Renal cortex interstitium (tissue), 11 donors: ENCODE measurements at regions not wholly inside any gene's neighbourhood (a gene's known extent, or its start where the extent isn't known, plus 50 kb on each side); places are given as distances from the start of the nearest gene placed in this dataset.
"Not testable (repeated sequence)": the region's sequence is repeated elsewhere in the genome, so short reads cannot be mapped to it uniquely, and the experiment has no call there.

Source experiments
- DNase-seq, 11 donors: peaks; one replicate each; pipeline ENCODE4 v3.0.0-alpha.2; 2013; ENCODE audit warnings: low read depth in 9 of 11, low spot score in 4 of 11; ENCODE audit errors: extremely low read depth in 1 of 11

DNA sequence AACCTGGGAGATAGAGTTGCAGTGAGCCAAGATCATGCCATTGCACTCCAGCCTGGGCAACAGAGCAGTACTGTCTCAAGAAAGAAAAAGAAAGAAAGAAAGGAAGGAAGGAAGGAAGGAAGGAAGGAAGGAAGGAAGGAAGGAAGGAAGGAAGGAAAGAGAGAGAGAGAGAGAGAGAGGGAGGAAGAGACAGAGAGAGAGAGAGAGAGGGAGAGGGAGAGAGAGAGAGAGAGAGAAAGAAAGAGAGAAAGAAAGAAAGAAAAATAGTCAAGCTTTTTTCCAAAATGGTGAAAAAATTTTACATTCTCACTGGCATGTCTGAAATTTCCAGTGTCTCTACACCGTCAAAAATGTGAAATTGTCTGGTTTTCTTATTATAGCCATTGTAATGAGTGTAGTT, 138.9 kb downstream of the OR13H1 start:
- not testable (repeated sequence) for DNase-seq

- no peak for DNase-seq
Observed at GRCh38 chrX:131693359-131693758, 149.5 kb downstream of the OR13H1 start.

DNA sequence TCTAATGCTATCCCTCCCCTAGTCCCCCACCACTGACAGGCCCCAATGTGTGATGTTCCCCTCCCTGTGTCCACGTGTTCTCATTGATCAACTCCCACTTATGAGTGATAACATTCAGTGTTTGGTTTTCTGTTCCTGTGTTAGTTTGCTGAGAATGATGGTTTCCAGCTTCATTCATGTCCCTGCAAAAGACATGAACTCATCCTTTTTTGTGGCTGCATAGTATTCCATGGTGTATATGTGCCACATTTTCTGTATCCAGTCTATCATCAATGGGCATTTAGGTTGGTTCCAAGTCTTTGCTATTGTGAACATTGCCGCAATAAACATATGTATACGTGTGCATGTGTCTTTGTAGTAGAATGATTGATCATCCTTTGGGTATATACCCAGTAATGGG, 153.1 kb downstream of the OR13H1 start:
- DNase-seq: not testable (repeated sequence)

DNA sequence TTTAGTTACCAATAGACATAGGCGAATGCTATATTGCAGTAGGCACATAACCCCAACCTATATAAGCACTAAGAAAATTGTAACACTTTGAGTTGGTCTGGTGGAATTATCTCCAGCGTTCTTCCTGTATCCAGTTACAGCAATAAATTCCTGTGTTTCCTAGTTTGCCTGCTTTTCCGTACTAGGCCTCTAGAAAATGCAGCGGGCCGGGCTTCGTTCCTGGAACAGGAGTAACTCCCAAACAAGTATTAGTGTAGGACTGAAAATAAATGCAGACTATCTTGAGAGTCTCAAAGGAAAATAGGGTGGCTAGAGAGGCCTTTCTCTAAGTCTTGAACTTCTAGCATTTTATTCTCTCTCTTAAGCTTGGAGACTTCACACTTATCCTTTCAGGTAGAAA, 159.8 kb downstream of the OR13H1 start:
- DNase-seq: peak in 3 of 11 donors; percentile 7 to 17 (median 8)

GRCh38 chrX:131704136-131704695, 160.3 kb downstream of the OR13H1 start:
- peak in 5 of 11 donors; percentile 86 to 88 (median 87) for DNase-seq

DNA sequence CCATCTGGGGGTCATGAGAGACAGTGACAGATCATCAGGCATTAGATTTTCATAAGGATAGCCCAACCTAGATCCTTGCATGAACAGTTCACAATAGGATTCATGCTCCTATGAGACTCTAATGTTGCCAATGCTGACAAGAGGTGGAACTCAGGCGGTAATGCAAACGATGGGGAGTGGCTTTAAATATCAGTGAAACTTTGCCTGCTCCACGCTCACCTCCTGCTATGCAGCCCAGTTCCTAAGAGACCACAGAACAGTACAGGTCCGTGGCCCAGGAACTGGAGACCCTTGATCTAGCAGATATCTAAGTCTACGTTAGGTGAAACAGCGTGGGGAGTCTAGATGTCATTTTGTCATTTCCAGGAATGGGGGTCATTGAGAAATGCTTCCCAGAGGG, 165.7 kb downstream of the OR13H1 start:
- DNase-seq: no peak

DNA sequence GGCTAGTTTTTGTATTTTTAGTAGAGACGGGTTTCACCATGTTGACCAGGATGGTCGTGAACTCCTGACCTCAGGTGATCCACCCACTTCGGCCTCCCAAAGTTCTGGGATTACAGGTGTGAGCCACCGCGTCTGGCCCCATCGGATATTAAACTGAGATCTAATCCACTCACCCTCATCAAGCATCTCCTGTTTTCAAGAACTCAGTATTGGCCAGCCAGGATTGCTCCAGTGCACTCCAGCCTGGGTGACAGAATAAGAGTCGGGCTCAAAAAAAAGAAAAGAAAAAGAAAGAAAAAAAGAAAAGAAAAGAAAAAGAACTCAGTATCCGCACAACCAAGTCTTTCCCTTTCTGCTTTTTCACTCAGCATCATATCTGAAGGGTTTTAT, 167.6 kb downstream of the OR13H1 start:
- no peak for DNase-seq

- no peak for DNase-seq
Observed at GRCh38 chrX:131723646-131724045, 179.8 kb downstream of the OR13H1 start.

GRCh38 chrX:131724292-131724691, 180.4 kb downstream of the OR13H1 start:
- no peak for DNase-seq

GRCh38 chrX:131725001-131725654, 181.3 kb downstream of the OR13H1 start:
- no peak for DNase-seq

DNA sequence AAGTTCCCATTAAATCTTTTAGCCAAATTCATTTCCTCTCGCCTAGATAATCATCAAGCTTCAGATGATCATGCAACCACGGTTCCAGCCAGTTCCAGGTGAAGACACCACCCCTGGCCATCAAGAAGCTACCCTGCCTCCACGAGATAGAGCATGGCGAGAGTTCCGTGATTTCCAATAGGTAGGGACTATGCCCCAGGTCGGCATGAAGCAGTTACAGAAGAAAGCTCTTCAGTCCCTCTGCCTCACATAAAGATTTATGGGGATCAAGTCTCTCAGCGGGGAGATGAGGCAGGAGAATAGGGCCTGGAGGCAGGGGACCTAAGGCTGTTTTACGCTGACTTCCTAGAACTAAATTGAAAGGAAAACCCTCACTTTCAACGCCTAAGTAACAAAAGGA, 183.9 kb downstream of the OR13H1 start:
- DNase-seq: no peak

DNA sequence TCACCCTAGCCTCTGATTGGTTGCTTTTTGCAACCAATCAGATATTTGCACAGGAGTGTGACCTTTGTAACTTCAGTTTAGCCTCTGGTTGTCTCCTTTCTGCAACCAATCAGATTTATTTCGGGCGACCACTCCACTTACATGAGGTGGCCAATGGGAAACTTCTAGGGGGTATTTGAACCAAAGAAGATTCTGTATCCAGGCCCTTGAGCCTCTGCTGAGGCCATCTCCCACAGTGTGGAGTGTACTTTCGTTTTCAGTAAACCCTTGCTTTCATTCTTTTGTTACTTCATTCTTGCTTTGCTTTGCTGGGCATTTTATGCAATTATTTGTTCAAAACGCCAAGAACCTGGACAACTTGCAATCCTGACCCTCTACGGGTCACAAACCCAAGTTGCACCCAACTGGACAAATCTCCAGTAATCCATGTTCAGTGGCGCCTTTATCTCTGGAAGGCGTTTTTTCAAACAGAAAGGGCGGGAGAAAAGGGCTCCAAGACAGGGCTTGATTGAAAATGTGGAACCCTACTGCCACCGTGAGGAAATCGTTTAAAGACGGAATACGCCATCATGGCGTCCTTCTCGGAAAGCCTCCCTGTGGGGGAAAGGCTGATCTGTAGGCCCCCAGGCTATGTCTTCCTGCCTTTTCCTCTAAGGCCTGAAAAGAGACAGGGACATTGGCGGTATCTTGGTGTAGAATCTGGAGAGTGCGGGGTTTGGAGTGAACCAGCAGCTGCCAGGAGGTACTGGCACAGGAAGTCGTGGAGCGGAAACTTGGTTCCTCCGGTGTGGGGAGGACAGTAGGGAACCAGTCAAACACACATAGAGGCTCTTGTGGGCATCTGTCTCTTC, 184.6 kb downstream of the OR13H1 start:
- peak in 5 of 11 donors; percentile 85 to 92 (median 89) for DNase-seq

DNA sequence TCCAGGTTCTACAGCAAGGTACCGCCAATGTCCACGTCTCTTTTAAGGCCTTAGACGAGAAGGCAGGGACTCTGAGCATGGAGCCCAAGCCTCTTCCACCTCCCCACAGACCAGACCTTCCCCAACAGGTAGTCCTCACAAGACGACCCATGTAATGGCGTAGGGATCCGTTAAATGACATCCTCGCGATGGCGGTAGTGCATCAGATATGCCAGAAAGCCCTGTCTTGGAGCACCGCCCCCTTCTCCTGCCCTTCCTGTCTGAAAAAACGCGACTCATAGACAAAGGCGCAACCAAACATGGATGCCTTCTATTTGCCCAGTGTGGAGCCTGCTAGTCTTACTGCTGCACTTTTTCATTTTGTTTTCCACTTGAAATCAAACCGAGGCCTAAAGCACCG, 185.4 kb downstream of the OR13H1 start:
- peak in 5 of 11 donors; percentile 83 to 90 (median 85) for DNase-seq

DNA sequence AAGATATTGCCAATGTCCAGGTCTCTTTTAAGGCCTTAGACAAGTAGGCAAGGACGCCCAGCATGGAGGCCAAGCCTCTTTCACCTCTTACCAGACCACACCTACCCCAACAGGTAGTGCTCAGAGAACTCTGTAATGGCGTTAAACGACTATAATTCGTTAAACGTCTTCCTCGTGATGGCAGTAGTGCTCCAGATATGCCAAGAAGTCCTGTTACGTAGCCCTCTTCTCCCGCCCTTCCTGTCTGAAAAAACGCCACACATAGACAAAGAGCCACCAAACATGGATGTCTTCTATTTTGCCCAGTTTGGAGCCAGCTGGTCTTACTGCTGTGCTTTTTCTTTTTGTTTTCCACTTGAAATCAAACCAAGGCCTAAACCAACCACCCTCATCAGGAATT, 190.7 kb downstream of the OR13H1 start:
- peak in 5 of 11 donors; percentile 80 to 88 (median 86) for DNase-seq

GRCh38 chrX:131735127-131735526, 191.3 kb downstream of the OR13H1 start:
- DNase-seq: no peak

- no peak for DNase-seq
Observed at GRCh38 chrX:131739823-131740222, 195.9 kb downstream of the OR13H1 start.

DNA sequence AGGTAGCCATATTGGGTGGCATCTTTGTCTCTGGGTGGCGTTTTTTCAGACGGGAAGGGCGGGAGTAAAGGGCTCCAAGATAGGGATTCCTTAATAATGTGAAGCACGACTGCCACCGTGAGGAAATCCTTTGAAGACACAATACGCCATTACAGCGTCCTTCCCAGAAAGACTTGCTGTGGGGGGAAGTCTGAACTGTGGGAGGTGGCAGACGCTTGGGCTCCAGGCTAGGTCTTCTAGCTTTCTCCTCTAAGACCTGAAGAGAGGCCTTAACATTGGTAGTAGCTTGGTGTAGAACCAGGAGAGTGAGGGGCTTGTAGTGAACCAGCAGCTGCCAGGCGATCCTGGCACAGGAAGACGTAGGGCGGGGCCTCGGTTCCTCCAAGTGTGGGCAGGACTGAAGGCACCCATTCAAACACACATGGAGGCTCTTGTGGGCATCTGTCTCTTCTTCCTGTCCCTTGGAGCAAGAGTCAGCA, 197.3 kb downstream of the OR13H1 start:
- peak in 5 of 11 donors; percentile 83 to 87 (median 85) for DNase-seq

DNA sequence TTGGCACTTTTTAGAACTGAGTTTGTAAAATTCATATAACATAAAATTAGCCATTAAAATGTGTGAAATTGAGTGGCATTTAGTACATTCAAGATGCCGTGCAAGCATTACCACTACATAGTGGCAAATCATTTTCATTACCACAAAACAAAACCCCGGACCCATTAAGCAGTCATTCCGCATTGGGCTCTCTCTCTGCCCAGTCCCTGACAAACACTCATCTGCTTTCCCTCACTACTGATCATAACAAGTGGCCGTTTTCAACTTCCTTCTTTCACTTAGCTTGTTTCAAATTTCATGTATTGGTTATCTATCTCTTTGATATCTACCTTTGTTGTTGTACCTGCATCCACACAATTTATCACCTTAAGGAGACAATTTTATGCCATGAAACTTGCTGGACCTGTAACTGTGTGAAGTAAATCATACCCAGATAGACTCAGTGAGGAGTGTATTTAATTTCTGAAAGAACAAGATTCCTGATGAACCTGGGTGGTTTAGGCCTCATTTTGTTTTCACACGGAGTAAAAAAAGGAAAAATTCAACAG, 202.1 kb downstream of the OR13H1 start:
- no peak for DNase-seq

DNA sequence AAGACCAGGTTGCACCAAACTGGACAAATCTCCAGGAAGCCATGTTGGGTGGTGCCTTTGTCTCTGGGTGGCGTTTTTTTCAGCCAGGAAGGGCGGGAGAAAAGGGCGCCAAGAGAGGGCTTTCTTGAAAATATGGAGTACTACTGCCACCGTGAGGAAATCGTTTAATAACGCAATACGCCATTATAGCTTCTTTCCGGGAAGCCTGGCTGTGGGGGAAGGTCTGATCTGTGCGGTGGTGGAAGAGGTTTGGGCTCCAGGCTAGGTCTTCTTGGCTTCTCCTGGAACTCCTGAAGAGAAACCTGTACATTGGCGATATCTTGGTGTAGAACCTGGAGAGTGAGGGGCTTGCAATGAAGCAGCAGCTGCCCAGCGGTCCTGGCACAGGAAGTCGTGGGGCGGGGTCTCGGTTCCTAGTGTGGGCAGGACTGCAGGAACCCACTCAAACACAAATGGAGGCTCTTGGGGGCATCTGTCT, 202.7 kb downstream of the OR13H1 start:
- peak in 5 of 11 donors; percentile 81 to 88 (median 88) for DNase-seq
